Stimulated activated CD8-positive, alpha-beta memory T cell treated with anti-CD3 and anti-CD28 coated beads, Interleukin-12 subunit alpha, Interleukin-12 subunit beta, amount 100 ng/mL, for 1 hour (primary cell): ENCODE measurements at regions not wholly inside any gene's neighbourhood (a gene's known extent, or its start where the extent isn't known, plus 50 kb on each side); places are given as distances from the start of the nearest gene placed in this dataset.

Experiments
- DNase-seq: peaks from one replicate; pipeline ENCODE4 v3.0.0-alpha.2; 2020; ENCODE audit warnings: low read depth

DNA sequence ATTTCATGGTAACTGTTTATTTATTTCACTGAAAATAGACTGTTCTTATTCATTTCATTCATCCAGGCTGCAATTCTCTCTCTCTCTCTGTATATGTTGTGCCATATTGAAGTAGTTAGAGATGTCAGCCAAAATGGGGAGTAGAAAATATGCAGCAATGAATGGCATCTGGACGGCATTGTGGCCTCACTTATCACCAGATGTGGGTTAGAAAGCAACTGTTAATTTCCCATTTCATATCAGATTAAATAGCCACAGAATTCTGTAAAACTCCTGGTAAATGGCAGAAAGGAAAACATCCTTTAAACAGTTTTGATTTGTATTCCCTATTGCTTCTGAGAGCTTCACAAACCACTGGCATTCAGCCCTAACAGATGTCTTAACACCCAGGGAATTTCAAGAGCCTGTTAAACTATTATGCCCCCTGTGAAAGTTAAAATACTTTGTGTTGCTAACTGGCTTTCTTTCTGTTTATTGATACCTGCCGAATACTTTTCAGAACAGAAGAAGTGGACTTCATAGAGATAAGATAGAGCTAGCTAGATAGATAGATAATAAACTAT is 1763.3 kb upstream of the MIR17HG start:
- DNase-seq = no peak

DNA sequence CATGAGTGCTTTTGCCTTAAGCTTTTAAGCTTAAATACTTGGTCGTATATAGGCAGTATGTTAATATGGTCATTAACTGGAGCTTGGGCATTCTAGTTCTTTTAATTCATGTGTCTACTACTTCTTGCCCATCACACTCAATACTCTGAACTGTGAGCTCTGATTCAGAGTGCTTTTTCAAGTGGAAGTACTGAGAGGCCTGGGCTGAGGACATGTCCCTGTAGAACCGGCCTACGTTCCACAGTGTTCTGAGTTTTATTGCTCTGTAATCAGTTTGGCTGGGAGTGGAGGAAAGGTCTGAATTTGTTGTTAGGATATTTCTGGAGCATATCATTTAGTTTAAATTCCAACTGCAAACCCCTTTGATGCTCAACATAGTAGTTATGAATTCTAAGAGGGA is 1744.8 kb upstream of the MIR17HG start:
- no peak for DNase-seq

DNA sequence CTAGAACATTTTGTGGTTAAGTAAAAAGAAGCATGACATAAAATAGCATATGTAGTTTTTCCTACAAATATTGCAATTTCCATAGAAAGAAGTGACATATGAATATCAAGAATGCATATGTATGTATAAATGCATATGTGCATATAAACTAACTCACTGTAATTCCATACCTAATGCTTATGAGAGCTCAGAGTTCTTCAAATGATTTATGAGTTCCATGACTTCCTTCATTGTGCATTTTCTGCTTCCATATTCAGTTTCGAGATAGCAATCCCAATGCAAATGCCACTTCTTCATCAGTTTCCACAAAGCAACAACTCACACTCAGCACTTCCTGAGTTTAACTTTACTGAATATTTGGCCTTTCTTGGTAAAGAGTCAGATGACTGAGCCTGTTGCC is 1744.3 kb upstream of the MIR17HG start:
- no peak for DNase-seq

DNA sequence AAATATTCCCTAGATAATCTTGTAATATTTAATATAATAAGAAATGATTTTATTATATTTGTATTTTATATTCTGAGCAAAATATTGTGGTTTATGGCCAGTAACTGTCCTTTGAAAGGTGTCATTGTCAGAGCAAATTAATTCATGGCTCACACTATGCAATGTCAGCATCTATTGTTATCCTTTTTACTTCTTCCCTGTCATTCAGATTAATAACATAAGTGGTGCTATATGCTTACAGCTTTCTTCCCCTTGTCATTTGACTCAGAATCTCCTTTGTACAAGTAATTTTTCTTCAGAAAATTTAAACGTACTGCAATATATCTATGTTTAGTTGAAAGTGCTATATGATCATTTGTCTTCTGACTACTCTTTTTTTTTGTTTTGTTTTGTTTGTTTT is 1738.2 kb upstream of the MIR17HG start:
- no peak for DNase-seq

DNA sequence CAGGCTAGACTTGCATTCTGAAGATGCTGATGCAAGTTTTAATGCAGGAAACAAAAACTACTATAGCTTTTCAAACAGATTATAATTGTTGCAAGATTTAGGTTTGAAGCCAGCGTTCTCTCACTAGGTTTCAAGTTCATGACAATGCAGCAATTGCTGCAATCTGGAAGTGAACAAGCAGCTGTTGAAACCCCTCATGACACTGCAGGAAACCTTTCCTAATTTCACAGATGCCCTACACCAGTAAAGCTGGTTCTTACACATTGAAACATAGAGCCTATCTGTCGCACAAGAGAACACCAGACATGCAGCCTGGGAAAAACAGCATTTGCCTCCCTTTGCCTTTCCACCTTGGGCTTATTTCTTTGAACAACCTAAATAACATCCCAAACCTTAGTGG is 1737.2 kb upstream of the MIR17HG start:
- no peak for DNase-seq

DNA sequence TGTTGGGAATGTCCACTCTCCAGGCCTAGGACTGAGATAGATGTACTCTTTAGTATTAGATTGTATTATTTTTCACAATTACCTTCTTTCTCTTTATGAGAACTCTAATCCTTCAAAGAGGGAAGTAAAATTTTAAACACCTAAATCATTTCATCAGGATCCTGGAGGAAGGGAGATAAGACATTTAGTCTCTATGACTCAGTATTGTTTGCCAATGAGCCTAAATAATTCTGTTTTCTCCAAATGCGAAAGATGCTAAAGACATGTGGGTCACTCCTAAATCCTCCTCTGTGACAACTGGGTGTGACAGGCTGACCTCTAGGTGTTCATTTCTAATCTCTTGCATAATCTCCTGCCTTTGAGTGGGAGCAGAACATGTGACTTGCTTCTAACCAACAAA is 1736.6 kb upstream of the MIR17HG start:
- no peak for DNase-seq

DNA sequence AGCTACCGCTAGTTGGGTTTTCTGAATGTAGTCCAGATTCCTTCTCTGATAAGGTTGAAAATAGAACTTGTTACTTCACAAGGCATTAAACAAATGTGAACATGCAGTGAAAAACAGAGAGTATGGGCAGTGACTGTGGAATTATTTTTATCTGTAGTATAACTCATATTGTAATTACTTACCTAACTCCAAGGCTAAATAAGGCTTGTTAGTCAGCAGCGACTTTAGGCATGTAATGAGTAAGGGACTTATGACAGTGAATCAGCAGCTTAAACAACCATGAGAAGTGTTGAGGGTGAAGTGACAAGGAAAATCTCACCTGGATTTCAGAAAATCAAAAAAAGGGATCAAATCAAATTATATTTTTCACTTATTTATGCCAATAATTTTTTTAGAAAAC is 1719.5 kb upstream of the MIR17HG start:
- no peak for DNase-seq

DNA sequence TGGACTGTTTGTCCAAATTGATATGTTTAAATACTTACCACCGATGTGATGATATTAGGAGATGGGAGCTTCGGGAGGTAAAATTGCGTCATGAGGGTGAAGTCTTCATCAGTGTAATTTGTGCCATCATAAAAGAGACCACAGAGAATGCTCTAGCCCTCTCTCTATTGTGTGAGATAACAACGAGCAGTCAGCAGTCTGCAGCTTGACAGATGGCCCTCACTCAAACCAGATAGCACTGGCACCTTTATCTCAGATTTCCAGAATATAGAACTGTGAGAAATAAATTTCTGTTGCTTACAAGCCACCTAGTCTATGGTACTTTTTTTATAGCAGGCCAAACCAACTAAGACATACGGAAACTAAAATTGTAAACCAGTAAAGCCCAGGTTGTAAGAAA is 1718.9 kb upstream of the MIR17HG start:
- no peak for DNase-seq

DNA sequence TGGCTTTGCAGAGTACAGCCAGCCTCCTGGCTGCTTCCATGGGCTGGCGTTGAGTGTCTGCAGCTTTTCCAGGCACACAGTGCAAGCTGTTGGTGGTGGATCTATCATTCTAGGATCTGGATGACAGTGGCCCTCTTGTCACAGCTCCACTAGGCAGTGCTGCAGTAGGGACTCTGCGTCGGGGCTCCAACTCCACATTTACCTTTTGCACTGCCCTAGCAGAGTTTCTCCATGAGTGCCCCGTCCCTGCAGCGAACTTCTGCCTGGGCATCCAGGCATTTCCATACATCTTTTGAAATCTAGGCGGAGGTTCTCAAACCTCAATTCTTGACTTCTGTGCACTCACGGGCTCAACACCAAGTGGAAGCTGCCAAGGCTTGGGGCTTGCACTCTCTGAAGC is 1697.3 kb upstream of the MIR17HG start:
- no peak for DNase-seq

DNA sequence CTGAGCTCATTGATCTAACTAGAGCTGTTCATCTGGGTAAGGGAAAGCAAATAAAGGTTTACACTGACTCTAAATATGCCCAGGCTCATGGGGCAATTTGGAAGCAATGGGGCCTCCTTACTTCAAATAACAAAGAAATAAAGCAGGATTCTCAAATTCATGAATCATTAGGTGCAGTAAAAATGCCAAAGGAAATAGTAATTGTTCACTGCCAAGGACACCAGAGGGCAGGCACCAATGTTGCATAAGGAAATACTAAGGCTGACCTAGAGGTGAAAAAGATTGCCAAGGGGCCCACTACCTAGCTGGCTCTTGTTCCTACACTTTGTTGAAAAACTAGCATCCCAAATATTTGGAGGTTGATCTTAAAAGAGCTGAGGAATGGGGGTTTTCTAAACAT is 1686.7 kb upstream of the MIR17HG start:
- no peak for DNase-seq

DNA sequence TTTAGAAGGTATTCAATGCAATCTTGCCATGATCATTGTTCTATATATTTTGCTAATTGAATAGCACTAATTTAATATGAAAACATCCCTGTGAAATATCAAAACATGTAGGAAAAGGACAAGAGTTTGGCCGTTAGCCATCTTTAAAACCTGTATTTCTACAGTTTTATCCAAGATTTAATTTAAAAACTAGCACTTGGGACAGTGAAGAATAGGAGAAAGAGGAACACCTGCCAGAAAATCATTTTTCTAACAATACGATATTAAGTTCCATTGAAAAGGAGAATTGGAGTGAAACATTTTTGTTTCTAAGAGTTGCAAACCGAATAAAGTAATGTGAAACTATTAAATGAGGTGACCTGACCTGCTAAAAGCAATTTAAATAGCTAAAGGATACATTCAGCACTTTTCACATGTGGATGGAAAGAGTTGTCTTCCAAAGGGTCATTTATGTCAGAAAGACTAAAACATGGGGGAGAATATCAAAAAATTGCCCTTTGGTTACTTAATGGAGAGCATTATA is 1673.6 kb upstream of the MIR17HG start:
- no peak for DNase-seq

DNA sequence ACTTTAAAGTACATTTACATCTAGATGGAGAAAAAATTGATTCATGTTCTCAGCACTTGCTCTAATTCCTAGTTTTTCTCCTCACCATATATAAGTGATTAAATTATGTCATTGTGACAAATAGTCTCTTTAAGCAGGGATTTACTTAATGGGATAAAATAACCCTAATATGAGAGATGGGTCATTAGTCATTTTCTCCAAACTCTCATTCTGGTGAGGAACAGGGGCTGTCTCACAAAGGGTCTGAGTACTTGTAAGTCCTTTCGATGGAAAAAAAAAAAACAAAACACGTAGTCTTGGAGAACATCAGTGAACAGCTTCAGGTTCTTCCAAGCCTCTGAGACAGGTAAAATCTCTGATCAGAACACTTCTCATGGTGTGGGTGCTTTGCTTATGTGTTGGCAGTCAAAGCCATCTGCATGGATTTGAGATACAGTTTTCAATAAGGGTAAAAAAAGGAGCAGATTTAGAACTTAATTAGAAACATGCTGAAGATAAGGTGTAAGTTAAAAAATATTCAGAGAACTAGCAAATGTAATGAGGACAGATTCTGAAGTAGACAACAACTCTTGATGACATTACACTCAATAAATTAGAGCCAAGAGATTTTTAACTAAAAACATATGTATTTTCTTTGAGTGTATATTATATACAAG is 1668.9 kb upstream of the MIR17HG start:
- DNase-seq = no peak

DNA sequence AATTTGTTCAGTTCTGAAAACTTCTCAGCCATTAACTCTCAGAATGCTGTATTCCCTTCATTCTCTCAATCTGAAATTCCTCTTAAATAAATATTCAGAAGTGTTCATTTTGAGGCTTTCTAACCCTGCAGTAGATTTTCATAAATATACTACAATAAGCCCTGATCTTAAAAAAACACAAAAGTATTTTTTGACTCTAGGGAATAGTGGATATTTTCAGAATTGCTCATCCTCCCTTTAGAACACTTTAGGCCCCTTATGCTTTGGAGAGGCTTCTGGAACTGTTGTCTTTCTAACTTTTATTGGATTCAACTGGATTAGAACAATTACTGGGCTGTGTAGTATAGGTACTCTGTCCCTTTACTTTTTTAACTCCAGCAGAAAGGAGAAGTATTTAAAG is 1662.6 kb upstream of the MIR17HG start:
- no peak for DNase-seq

DNA sequence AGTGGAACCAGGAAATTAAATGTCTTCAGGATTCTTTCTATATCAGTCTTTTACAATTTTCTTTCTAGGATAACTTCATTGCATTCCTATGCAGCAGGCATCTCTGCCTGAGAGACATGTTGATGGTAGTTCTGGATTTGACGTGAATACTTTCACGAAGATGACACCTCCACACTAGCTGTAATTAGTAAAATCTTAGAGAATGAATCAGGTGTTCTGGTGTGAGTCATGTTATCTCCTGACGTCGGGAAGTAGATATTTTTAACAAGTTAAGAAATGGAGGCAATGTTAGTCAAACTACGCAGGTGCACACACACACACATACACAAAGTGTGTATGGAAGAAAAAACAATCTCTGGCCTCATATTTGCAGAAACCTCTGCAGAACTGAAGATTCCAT is 1661.3 kb upstream of the MIR17HG start:
- no peak for DNase-seq

DNA sequence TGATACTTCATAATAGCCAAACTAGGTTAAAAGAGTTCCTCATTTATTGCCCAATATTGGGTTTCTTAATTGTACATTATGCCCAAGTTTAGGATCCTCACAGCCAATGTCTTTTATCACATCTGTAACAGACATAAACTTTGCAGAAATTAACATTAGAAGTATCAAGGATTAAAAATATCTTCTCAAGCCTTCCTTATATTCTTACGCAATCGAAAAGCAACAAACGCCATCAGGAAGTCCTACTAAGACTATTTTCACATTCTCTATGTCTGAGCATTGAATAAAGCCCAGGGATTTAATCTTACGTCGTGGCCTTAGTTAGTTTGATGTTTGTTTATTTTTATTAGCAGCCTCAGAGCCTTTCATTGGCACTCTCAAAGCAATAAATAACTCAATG is 1660.4 kb upstream of the MIR17HG start:
- no peak for DNase-seq

DNA sequence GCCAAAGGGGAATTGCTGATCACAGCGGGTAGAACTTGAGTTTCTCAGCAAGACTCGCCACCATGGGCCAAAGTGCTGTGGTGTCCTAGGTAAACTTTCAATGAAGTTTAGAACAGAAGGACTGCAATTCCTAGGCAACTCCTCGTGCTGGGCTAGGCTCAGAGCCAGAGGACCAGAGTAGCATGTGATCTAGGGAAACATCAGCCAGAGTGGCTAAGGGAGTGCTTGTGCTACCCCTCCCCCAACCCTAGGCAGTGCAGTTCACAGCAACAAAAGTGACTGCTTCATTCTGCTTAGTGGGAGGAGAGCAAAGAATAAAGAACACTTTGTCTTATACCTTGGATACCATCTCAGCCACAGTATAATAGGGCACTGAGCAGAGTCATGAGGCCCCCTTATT is 1658.6 kb upstream of the MIR17HG start:
- no peak for DNase-seq

DNA sequence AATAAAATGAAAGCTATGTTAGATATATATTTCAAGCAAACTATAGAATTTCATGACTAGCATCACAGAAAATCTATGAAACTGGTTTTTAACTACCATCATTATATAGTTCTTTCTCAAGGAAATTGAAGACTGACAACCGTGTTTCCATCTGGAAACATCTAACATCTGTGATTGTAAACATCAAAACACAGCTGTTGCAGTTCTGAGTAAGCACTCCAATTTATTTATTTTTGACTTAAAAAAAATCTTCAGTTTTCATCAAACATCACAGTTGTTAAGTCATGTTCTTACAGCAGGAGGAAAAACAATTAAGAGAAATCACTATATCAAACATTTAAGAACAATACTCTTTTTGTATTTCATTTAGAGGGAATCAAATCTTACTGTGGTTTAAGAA is 1653.0 kb upstream of the MIR17HG start:
- no peak for DNase-seq

DNA sequence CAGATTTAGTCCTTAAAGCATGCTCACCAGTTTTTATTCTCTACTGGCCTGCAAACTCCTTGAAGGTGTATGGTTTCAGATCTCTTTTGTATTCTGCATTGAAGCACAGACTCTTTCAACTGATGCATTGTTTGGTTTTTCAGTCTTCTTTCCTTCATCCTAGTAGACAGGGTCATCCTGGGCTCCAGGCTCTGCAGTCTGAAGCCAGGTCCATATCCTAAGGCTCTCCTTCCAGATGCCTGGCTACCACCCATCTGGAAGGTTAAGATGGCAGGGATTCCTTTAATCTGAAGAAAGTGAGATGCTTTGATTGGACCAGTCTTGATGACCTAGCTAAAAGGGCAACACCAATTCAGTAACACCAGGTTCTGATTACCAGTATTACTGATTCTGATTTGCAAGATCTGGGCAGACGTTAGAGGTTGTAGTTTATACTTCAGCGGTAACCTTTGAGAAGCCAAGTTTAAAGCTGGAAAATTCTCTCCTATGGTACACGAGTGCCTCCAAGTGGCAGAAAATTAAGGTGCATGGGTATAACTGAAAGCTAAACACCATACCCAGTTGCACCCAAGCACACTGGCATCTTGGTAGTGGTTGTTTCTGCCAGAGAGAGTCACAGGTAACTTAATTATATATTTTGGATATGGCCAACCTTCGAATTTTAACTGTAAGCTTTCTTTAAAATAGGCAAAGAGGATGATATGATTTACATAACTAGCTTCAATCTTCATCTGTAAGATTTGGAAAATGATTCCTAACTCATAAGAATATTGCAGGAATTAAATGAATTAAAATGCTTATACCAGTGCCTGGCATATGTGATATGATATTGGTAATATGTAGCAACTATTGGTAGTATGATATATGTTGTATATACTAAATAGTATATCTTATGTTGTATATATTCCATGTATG is 1651.9 kb upstream of the MIR17HG start:
- DNase-seq = no peak

DNA sequence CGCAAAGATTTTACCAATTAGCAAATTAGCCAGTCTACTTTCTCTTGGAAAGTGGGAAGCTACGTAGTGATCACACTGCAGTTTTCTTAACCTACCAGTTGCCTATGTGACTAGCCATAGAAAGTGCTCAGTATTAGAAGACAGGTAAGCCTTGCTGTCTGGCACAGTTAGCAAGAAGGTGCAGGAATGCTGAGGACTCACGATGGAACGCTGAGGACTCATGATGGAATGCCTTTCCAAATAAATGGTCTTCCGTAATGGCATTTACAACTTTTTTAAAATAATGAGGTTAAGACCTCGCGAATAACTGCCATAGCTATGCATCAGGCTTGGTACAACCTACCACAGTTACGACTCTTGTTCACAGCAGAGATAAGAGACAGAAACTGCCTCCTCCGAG is 1645.6 kb upstream of the MIR17HG start:
- DNase-seq = no peak

DNA sequence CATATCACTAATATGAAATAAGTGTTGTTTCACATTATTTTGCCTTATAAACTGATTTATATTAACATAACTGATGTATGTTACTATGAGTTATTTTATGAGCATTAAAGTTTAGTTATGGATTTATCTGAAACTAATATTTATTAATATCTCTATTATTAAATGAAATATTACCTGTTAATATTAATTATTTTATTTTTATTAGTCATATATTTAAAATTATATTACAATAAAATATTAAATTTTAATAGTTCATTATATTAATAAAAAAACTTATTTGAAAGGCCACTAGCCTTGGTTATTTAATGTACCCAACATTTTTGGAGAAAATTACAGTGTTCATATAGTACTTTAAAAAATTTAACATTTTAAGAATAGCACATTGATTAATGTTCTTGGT is 1643.4 kb upstream of the MIR17HG start:
- DNase-seq = no peak

DNA sequence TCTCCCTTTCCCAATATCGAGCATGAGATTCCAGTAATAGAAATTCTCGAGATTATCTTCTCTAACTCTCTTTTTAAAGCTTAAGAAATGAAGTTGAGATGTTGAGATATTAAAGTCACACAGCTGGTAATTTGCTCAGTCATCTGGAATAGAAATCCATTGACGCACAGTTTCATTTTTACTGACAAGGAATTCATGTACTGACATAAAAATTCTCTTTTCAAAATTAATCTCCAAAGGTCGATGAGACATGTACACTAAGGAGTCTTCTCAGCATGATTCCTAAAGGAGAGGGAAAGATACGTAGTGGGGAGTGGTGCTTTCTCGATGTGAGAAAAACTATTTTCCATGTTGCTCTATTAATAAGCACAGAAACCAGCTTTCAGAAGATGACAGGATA is 1639.5 kb upstream of the MIR17HG start:
- no peak for DNase-seq

DNA sequence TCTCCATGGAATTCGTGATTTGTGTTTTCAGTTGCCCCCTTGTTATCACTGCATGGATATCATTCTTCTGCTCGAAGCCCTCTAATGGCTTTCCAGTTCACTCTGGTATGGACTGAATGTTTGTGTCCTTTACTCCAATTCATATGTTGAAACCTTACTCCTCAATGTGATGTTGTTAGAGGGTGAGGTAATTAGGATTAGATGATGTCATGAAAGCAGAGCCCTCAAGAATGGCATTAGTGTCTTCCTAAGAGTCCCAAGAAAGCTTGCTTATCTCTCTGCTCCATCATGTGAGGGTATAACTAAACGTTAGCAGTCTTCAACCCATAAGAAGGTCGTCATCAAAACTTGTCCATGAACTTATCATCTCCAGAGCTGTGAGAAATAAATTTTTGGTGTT is 1626.3 kb upstream of the MIR17HG start:
- no peak for DNase-seq
